Ishikawa (cell line): ENCODE measurements at regions not wholly inside any gene's neighbourhood (a gene's known extent, or its start where the extent isn't known, plus 50 kb on each side); places are given as distances from the start of the nearest gene placed in this dataset.

Source experiments
- CEBPB ChIP-seq: IDR thresholded peaks from 2 replicates; pipeline ENCODE4 v1.6.1; 2012
- CREB1 ChIP-seq: IDR thresholded peaks from 2 replicates; pipeline ENCODE4 v1.6.1; 2012; ENCODE audit warnings: low read depth
- EGR1 ChIP-seq: IDR thresholded peaks from 2 replicates; pipeline ENCODE4 v1.6.1; 2012
- EP300 ChIP-seq: IDR thresholded peaks from 2 replicates; pipeline ENCODE4 v1.6.1; 2012; ENCODE audit warnings: borderline replicate concordance
- FOXM1 ChIP-seq: IDR thresholded peaks from 2 replicates; pipeline ENCODE4 v1.6.1; 2012; ENCODE audit warnings: low read depth, borderline replicate concordance
- MAX ChIP-seq: IDR thresholded peaks from 2 replicates; pipeline ENCODE4 v1.6.1; 2012
- NFIC ChIP-seq: IDR thresholded peaks from 2 replicates; pipeline ENCODE4 v1.6.1; 2012
- RAD21 ChIP-seq: IDR thresholded peaks from 2 replicates; pipeline ENCODE4 v1.6.1; 2012; ENCODE audit warnings: low read depth
- REST ChIP-seq: IDR thresholded peaks from 2 replicates; pipeline ENCODE4 v1.6.1; 2012; ENCODE audit warnings: low read depth, mild to moderate bottlenecking
- TAF1 ChIP-seq: IDR thresholded peaks from 2 replicates; pipeline ENCODE4 v1.6.1; 2012; ENCODE audit warnings: low read depth, mild to moderate bottlenecking
- TCF12 ChIP-seq: IDR thresholded peaks from 2 replicates; pipeline ENCODE4 v1.6.1; 2012; ENCODE audit warnings: low read depth
- TEAD4 ChIP-seq: IDR thresholded peaks from 2 replicates; pipeline ENCODE4 v1.6.1; 2012
- USF1 ChIP-seq: IDR thresholded peaks from 2 replicates; pipeline ENCODE4 v1.6.1; 2012
- YY1 ChIP-seq: IDR thresholded peaks from 2 replicates; pipeline ENCODE4 v1.6.1; 2012; ENCODE audit warnings: low read depth
- ZBTB7A ChIP-seq: IDR thresholded peaks from 2 replicates; pipeline ENCODE4 v1.6.1; 2012; ENCODE audit warnings: low read depth

GRCh38 chr13:23985060-23985459, 87.8 kb upstream of the C1QTNF9B start:
- no peak for TF ChIP-seq TEAD4
- no peak for TF ChIP-seq RAD21
- no peak for TF ChIP-seq CREB1
- TF ChIP-seq EGR1: no peak
- no peak for TF ChIP-seq TCF12
- TF ChIP-seq REST: no peak
- TF ChIP-seq NFIC: no peak
- no peak for TF ChIP-seq MAX
- TF ChIP-seq TAF1: no peak
- no peak for TF ChIP-seq FOXM1
- TF ChIP-seq CEBPB: no peak
- no peak for TF ChIP-seq USF1
- no peak for TF ChIP-seq ZBTB7A
- no peak for TF ChIP-seq YY1

- TF ChIP-seq FOXM1 (no peak), TCF12 (no peak), EP300 (no peak), REST (no peak), USF1 (no peak), ZBTB7A (no peak), CEBPB (no peak), NFIC (no peak)
Observed at GRCh38 chr13:23985839-23986238, 88.5 kb upstream of the C1QTNF9B start.

- TF ChIP-seq REST: no peak
- no peak for TF ChIP-seq RAD21
- no peak for TF ChIP-seq TCF12
- no peak for TF ChIP-seq CEBPB
- TF ChIP-seq NFIC: no peak
- no peak for TF ChIP-seq TAF1
- TF ChIP-seq FOXM1: no peak
- TF ChIP-seq EGR1: no peak
- TF ChIP-seq CREB1: no peak
Observed at GRCh38 chr13:23986619-23987018, 89.3 kb upstream of the C1QTNF9B start.

- TF ChIP-seq CREB1 (no peak), TAF1 (no peak), EGR1 (no peak), EP300 (no peak), USF1 (no peak), TEAD4 (no peak), ZBTB7A (no peak), RAD21 (no peak), REST (no peak), NFIC (no peak), CEBPB (no peak), YY1 (no peak), FOXM1 (no peak), MAX (no peak), TCF12 (no peak)
Observed at GRCh38 chr13:23987331-23987894, 90.1 kb upstream of the C1QTNF9B start.
